ENCODE measurements at regions not wholly inside any gene's neighbourhood (a gene's known extent, or its start where the extent isn't known, plus 50 kb on each side); places are given as distances from the start of the nearest gene placed in this dataset.
A peak's percentile ranks its signal among the peaks of the same experiment; 100 is the strongest.

DNA sequence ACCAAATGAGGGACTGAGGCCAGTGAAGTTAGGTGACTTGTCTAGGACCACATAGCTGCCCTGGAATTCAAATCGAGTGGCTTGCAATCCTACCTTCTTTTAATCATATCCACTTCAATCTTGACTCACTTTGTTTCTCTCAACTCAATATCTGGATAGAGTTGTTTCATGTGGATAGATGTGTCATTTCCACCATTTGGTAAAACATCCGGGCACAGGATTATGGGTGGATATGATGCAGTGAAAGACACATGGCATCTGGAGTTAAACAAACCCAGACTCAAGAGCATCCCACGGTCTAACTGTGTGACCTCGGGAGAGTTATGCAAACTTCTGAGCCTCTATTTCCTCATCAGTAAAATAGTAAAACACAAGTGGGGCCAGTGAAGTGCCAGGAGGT lies 103.6 kb upstream of the CNKSR3 start:
- H3F3A ChIP-seq (replicated peaks; ENCODE audit: insufficient read depth): peaks cover 9% of the 10 kb centered on the region
- ChIA-PET POLR2A (no interaction called here), CTCF (interaction anchor here (1.1 kb wide), 1 partner anchor 17 kb away, joined by 3 read pairs; no protein-coding TSS in a partner anchor)
- H4K20me1 ChIP-seq (ENCODE audit: insufficient read depth): no peaks in the 10 kb centered on the region
- TF ChIP-seq POLR2AphosphoS5 (IDR thresholded peaks at IDR 0.05; ENCODE audit: low read depth, low read length) (no peak), NFIC (IDR thresholded peaks at IDR 0.05; ENCODE audit: borderline replicate concordance) (no peak), FOSL2 (IDR thresholded peaks at IDR 0.05; ENCODE audit: borderline replicate concordance, low read depth) (no peak), SIN3A (IDR thresholded peaks at IDR 0.05; ENCODE audit: borderline replicate concordance, low read depth, low read length) (no peak), CHD2 (IDR thresholded peaks at IDR 0.05; ENCODE audit: low read length, partially characterized antibody) (no peak), JUND (IDR thresholded peaks at IDR 0.05) (no peak), MXI1 (IDR thresholded peaks at IDR 0.05; ENCODE audit: low read depth, low read length) (no peak), YY1 (IDR thresholded peaks at IDR 0.05; ENCODE audit: low read depth) (no peak), TCF12 (IDR thresholded peaks at IDR 0.05) (no peak)
- TF ChIP-seq, protein P1, sequence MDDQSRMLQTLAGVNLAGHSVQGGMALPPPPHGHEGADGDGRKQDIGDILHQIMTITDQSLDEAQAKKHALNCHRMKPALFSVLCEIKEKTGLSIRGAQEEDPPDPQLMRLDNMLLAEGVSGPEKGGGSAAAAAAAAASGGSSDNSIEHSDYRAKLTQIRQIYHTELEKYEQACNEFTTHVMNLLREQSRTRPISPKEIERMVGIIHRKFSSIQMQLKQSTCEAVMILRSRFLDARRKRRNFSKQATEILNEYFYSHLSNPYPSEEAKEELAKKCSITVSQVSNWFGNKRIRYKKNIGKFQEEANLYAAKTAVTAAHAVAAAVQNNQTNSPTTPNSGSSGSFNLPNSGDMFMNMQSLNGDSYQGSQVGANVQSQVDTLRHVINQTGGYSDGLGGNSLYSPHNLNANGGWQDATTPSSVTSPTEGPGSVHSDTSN (IDR thresholded peaks at IDR 0.05): no peak
- TF ChIP-seq, protein P2, sequence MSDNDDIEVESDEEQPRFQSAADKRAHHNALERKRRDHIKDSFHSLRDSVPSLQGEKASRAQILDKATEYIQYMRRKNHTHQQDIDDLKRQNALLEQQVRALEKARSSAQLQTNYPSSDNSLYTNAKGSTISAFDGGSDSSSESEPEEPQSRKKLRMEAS (IDR thresholded peaks at IDR 0.05; ENCODE audit: low read depth): no peak
- TF ChIP-seq, protein P3, sequence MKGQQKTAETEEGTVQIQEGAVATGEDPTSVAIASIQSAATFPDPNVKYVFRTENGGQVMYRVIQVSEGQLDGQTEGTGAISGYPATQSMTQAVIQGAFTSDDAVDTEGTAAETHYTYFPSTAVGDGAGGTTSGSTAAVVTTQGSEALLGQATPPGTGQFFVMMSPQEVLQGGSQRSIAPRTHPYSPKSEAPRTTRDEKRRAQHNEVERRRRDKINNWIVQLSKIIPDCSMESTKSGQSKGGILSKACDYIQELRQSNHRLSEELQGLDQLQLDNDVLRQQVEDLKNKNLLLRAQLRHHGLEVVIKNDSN (IDR thresholded peaks at IDR 0.05; ENCODE audit: borderline replicate concordance, low read depth): no peak
- TF ChIP-seq, protein P4, sequence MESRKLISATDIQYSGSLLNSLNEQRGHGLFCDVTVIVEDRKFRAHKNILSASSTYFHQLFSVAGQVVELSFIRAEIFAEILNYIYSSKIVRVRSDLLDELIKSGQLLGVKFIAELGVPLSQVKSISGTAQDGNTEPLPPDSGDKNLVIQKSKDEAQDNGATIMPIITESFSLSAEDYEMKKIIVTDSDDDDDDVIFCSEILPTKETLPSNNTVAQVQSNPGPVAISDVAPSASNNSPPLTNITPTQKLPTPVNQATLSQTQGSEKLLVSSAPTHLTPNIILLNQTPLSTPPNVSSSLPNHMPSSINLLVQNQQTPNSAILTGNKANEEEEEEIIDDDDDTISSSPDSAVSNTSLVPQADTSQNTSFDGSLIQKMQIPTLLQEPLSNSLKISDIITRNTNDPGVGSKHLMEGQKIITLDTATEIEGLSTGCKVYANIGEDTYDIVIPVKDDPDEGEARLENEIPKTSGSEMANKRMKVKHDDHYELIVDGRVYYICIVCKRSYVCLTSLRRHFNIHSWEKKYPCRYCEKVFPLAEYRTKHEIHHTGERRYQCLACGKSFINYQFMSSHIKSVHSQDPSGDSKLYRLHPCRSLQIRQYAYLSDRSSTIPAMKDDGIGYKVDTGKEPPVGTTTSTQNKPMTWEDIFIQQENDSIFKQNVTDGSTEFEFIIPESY (IDR thresholded peaks at IDR 0.05; ENCODE audit: borderline replicate concordance, low read depth): no peak
- TF ChIP-seq, protein P5, sequence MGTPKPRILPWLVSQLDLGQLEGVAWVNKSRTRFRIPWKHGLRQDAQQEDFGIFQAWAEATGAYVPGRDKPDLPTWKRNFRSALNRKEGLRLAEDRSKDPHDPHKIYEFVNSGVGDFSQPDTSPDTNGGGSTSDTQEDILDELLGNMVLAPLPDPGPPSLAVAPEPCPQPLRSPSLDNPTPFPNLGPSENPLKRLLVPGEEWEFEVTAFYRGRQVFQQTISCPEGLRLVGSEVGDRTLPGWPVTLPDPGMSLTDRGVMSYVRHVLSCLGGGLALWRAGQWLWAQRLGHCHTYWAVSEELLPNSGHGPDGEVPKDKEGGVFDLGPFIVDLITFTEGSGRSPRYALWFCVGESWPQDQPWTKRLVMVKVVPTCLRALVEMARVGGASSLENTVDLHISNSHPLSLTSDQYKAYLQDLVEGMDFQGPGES (IDR thresholded peaks at IDR 0.05; ENCODE audit: low read depth, low read length): no peak
- H3K27me3 ChIP-seq (ENCODE audit: insufficient read depth): no peaks in the 10 kb centered on the region
- no peak for DNase-seq
- H3K9me3 ChIP-seq: no peaks in the 10 kb centered on the region
- no peak overlapping the region for H3K9ac ChIP-seq
- no peaks in the 10 kb centered on the region for H3K79me2 ChIP-seq (ENCODE audit: insufficient read depth)
- no peak overlapping the region for H3K4me2 ChIP-seq
- H2AFZ ChIP-seq (ENCODE audit: low read depth): no peak overlapping the region
- 74% methylated on average over 4 of the region's 4 CpGs for WGBS (ENCODE audit: low lambda C conversion rate)
- no peaks in the 10 kb centered on the region for H3K36me3 ChIP-seq (replicated peaks in 1 of 2; ENCODE audit: control insufficient read depth in 1 of 2, insufficient read depth in 2 of 2, low read length in 1 of 2)
- peak overlapping the region in 1 of 2 experiments; percentile 60; a peak in 2 of 4 replicates for H3K27ac ChIP-seq (ENCODE audit: low read depth in 2 of 2, low read length in 1 of 2)
- H3K9me2 ChIP-seq: no peaks in the 10 kb centered on the region
- H3K4me3 ChIP-seq (ENCODE audit: low read depth in 2 of 2, low read length in 1 of 2): no peak overlapping the region
- peaks cover 0 to 4% of the 10 kb centered on the region in 2 experiments; a peak in 3 of 4 replicates for H3K4me1 ChIP-seq (ENCODE audit: control insufficient read depth in 1 of 2, insufficient read depth in 2 of 2, low read depth in 1 of 2, low read length in 1 of 2)
